GM23338 (cell line): ENCODE measurements at regions not wholly inside any gene's neighbourhood (a gene's known extent, or its start where the extent isn't known, plus 50 kb on each side); places are given as distances from the start of the nearest gene placed in this dataset.

Experiments
- ATAC-seq: fragments of 200-7000 bp; cut with Tn5 transposase; 3 replicates; pipeline ENCODE4 v1.9.1; 2020
- DNase-seq: peaks from one replicate; pipeline ENCODE4 v3.0.0-alpha.2; 2015; ENCODE audit warnings: low spot score
- H2AFZ ChIP-seq: fragments of 200-600 bp; sonication (generic); 2 replicates; pipeline ENCODE4 v1.8.0; 2016; ENCODE audit warnings: antibody characterized with exemption, mild to moderate bottlenecking, moderate library complexity
- H3F3A ChIP-seq: fragments of 200-600 bp; sonication (generic); replicated peaks from 2 replicates; pipeline ENCODE4 v1.8.0; 2017; ENCODE audit warnings: antibody characterized with exemption, mixed run types, low read depth
- H3K27ac ChIP-seq: fragments of 200-600 bp; sonication (generic); 2 replicates; pipeline ENCODE4 v1.6.1; 2016; ENCODE audit warnings: low read depth
- H3K27me3 ChIP-seq: fragments of 200-600 bp; sonication (generic); 2 replicates; pipeline ENCODE4 v1.8.0; 2016; ENCODE audit warnings: mild to moderate bottlenecking, mixed run types, moderate library complexity; ENCODE audit not compliant: insufficient read depth
- H3K36me3 ChIP-seq: fragments of 200-600 bp; sonication (generic); 2 replicates; pipeline ENCODE4 v1.8.0; 2016; ENCODE audit warnings: mild to moderate bottlenecking; ENCODE audit not compliant: insufficient read depth
- H3K4me1 ChIP-seq: fragments of 200-600 bp; sonication (generic); 2 replicates; pipeline ENCODE4 v1.8.0; 2016; ENCODE audit warnings: mild to moderate bottlenecking, moderate library complexity; ENCODE audit not compliant: insufficient read depth
- H3K4me2 ChIP-seq: fragments of 200-600 bp; sonication (generic); 2 replicates; pipeline ENCODE4 v1.7.1; 2017; ENCODE audit warnings: mixed run types
- H3K4me3 ChIP-seq: fragments of 200-600 bp; sonication (generic); 2 replicates; pipeline ENCODE4 v1.6.1; 2016; ENCODE audit warnings: mixed run types
- H3K79me2 ChIP-seq: fragments of 200-600 bp; sonication (generic); replicated peaks from 2 replicates; pipeline ENCODE4 v1.8.0; 2017; ENCODE audit warnings: mild to moderate bottlenecking; ENCODE audit not compliant: insufficient read depth
- H3K9me2 ChIP-seq: fragments of 200-600 bp; sonication (generic); 2 replicates; pipeline ENCODE4 v1.8.0; 2017; ENCODE audit not compliant: insufficient read depth
- H4K20me1 ChIP-seq: fragments of 200-600 bp; sonication (generic); replicated peaks from 2 replicates; pipeline ENCODE4 v1.8.0; 2017; ENCODE audit warnings: mild to moderate bottlenecking; ENCODE audit not compliant: insufficient read depth
- H3K27ac Mint-ChIP-seq: 2 replicates; pipeline ENCODE4 v1.8.0; 2020; ENCODE audit warnings: inconsistent platforms, mild to moderate bottlenecking, moderate library complexity, mixed read lengths
- H3K27me3 Mint-ChIP-seq: 3 replicates; pipeline ENCODE4 v1.8.0; 2022; ENCODE audit warnings: low read depth, mild to moderate bottlenecking, moderate library complexity, mixed read lengths, inconsistent platforms; ENCODE audit not compliant: insufficient read depth, poor library complexity
- H3K36me3 Mint-ChIP-seq: 3 replicates; pipeline ENCODE4 v1.8.0; 2021; ENCODE audit warnings: low read depth, mild to moderate bottlenecking, inconsistent platforms, moderate library complexity, mixed read lengths
- H3K4me1 Mint-ChIP-seq: 3 replicates; pipeline ENCODE4 v1.8.0; 2020; ENCODE audit warnings: mild to moderate bottlenecking, inconsistent platforms, mixed read lengths
- H3K4me3 Mint-ChIP-seq: 3 replicates; pipeline ENCODE4 v1.8.0; 2021; ENCODE audit warnings: moderate library complexity, mild to moderate bottlenecking, inconsistent platforms, mixed read lengths
- H3K9me3 Mint-ChIP-seq: 3 replicates; pipeline ENCODE4 v1.8.0; 2020; ENCODE audit warnings: moderate library complexity, mild to moderate bottlenecking, inconsistent platforms, mixed read lengths
- EZH2 ChIP-seq: fragments of 200-600 bp; sonication (generic); IDR thresholded peaks from one replicate; pipeline ENCODE4 v1.8.0; 2017; ENCODE audit warnings: antibody characterized with exemption, mild to moderate bottlenecking, low read depth; ENCODE audit not compliant: unreplicated experiment
- EZH2phosphoT487 ChIP-seq: fragments of 200-600 bp; sonication (generic); IDR thresholded peaks from one replicate; pipeline ENCODE4 v1.8.1; 2018; ENCODE audit warnings: antibody characterized with exemption; ENCODE audit not compliant: unreplicated experiment
- JUNB ChIP-seq: IDR thresholded peaks from one replicate; pipeline ENCODE4 v1.6.1; 2016; ENCODE audit warnings: antibody characterized with exemption; ENCODE audit not compliant: unreplicated experiment
- POLR2AphosphoS5 ChIP-seq: IDR thresholded peaks from 2 replicates; pipeline ENCODE4 v1.6.1; 2016; ENCODE audit warnings: antibody characterized with exemption, low read depth
- STAT1 ChIP-seq: IDR thresholded peaks from one replicate; pipeline ENCODE4 v1.6.1; 2016; ENCODE audit warnings: antibody characterized with exemption; ENCODE audit not compliant: unreplicated experiment
- ZNF331 ChIP-seq: fragments of 250-450 bp; sonication (Bioruptor Pico); IDR thresholded peaks from 2 replicates; pipeline ENCODE4 v1.5.0; 2020; ENCODE audit warnings: low read depth, mild to moderate bottlenecking, moderate library complexity
- TF ChIP-seq, protein P1 (sequence below): IDR thresholded peaks from 2 replicates; pipeline ENCODE4 v1.6.1; 2016; ENCODE audit warnings: antibody characterized with exemption
- TF ChIP-seq, protein P2 (sequence below): IDR thresholded peaks from one replicate; pipeline ENCODE4 v1.6.1; 2018; ENCODE audit warnings: antibody characterized with exemption; ENCODE audit not compliant: unreplicated experiment
- TF ChIP-seq, protein P3 (sequence below): fragments of 250-450 bp; sonication (Bioruptor Pico); IDR thresholded peaks from 2 replicates; pipeline ENCODE4 v1.5.0; 2020; ENCODE audit warnings: mild to moderate bottlenecking, moderate library complexity
- TF ChIP-seq, protein P4 (sequence below), 2 experiments: fragments of 200-600 bp in 1 of 2; sonication (generic) in 1 of 2; conservative IDR thresholded peaks; 2 replicates each; pipeline versions ENCODE4 v1.5.1 to v1.6.1; 2016 to 2017; ENCODE audit warnings: antibody characterized with exemption in 2 of 2, low read depth in 2 of 2, mild to moderate bottlenecking in 2 of 2, moderate library complexity in 1 of 2

DNA sequence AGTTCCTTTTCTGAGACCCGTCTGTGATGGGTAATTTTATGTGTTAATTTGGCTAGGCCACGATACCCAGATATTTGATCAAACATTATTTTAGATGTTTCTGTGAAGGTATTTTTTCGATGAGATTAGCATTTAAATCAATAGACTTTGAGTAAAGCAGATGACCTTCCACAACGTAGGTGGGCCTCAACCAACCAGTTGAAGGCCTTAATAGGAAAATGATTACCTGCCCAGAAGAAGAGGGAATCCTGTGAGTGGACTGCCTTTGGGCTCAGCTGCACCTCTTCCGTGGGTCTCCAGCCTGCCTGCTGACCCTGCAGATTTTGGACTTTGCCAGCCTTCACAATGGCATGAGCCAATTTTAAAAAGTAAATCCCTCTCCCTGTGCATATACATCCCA, 61.6 kb upstream of the WSB1 start:
- no peak overlapping the region for H3K27ac Mint-ChIP-seq
- no peaks in the 10 kb centered on the region for H3K36me3 ChIP-seq
- H3K79me2 ChIP-seq, result no peaks in the 10 kb centered on the region
- H3K27ac ChIP-seq, result no peak overlapping the region
- H3K27me3 Mint-ChIP-seq, result peaks cover 2% of the 10 kb centered on the region
- peaks cover 25% of the 10 kb centered on the region for H3K9me3 Mint-ChIP-seq
- no peak overlapping the region for H3K4me2 ChIP-seq
- no peaks in the 10 kb centered on the region for H3K4me1 Mint-ChIP-seq
- H3K36me3 Mint-ChIP-seq, result no peaks in the 10 kb centered on the region; the same call in 2 of the 3 replicates
- H2AFZ ChIP-seq, result peak overlapping the region; percentile 78; the same call in 1 of the 2 replicates
- ATAC-seq (no peak), DNase-seq (no peak)
- no peaks in the 10 kb centered on the region for H3K27me3 ChIP-seq
- H4K20me1 ChIP-seq, result no peaks in the 10 kb centered on the region
- H3K4me3 Mint-ChIP-seq, result no peak overlapping the region
- no peaks in the 10 kb centered on the region for H3K9me2 ChIP-seq
- H3F3A ChIP-seq, result no peaks in the 10 kb centered on the region
- no peaks in the 10 kb centered on the region for H3K4me1 ChIP-seq
- no peak overlapping the region for H3K4me3 ChIP-seq
- TF ChIP-seq, protein P1, sequence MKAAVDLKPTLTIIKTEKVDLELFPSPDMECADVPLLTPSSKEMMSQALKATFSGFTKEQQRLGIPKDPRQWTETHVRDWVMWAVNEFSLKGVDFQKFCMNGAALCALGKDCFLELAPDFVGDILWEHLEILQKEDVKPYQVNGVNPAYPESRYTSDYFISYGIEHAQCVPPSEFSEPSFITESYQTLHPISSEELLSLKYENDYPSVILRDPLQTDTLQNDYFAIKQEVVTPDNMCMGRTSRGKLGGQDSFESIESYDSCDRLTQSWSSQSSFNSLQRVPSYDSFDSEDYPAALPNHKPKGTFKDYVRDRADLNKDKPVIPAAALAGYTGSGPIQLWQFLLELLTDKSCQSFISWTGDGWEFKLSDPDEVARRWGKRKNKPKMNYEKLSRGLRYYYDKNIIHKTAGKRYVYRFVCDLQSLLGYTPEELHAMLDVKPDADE, result no peak
- TF ChIP-seq, protein P2, sequence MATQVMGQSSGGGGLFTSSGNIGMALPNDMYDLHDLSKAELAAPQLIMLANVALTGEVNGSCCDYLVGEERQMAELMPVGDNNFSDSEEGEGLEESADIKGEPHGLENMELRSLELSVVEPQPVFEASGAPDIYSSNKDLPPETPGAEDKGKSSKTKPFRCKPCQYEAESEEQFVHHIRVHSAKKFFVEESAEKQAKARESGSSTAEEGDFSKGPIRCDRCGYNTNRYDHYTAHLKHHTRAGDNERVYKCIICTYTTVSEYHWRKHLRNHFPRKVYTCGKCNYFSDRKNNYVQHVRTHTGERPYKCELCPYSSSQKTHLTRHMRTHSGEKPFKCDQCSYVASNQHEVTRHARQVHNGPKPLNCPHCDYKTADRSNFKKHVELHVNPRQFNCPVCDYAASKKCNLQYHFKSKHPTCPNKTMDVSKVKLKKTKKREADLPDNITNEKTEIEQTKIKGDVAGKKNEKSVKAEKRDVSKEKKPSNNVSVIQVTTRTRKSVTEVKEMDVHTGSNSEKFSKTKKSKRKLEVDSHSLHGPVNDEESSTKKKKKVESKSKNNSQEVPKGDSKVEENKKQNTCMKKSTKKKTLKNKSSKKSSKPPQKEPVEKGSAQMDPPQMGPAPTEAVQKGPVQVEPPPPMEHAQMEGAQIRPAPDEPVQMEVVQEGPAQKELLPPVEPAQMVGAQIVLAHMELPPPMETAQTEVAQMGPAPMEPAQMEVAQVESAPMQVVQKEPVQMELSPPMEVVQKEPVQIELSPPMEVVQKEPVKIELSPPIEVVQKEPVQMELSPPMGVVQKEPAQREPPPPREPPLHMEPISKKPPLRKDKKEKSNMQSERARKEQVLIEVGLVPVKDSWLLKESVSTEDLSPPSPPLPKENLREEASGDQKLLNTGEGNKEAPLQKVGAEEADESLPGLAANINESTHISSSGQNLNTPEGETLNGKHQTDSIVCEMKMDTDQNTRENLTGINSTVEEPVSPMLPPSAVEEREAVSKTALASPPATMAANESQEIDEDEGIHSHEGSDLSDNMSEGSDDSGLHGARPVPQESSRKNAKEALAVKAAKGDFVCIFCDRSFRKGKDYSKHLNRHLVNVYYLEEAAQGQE, result no peak

DNA sequence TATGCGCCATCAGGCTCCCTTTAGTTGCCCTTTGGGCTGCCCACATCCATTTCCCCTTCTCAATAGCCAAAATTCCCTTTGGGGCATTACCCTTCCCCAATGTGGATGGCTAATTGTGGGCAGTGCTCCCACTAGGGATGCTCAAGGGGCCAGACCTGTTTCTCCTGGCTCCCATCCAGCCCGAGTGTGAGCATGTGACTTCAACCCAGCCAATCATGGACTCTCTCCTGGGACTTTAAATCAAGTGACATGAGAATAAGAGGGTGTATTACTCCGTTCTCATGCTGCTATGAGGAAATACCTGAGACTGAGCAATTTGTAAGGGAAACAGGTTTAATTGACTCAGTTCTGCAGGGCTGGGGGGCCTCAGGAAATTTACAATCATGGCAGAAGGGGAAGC, 60.9 kb upstream of the WSB1 start:
- H3K4me3 ChIP-seq, result no peak overlapping the region
- Mint-ChIP-seq H3K27me3 (peaks cover 2% of the 10 kb centered on the region), H3K27ac (no peak overlapping the region), H3K36me3 (no peaks in the 10 kb centered on the region), H3K9me3 (peaks cover 18% of the 10 kb centered on the region), H3K4me3 (no peak overlapping the region), H3K4me1 (no peaks in the 10 kb centered on the region)
- no peak overlapping the region for H3K4me2 ChIP-seq
- no peaks in the 10 kb centered on the region for H3K27me3 ChIP-seq
- DNase-seq, result no peak
- H3K4me1 ChIP-seq, result no peaks in the 10 kb centered on the region
- no peaks in the 10 kb centered on the region for H3F3A ChIP-seq
- H3K27ac ChIP-seq, result no peak overlapping the region
- ATAC-seq, result no peak
- no peaks in the 10 kb centered on the region for H3K36me3 ChIP-seq
- no peaks in the 10 kb centered on the region for H4K20me1 ChIP-seq
- H2AFZ ChIP-seq, result no peak overlapping the region
- H3K9me2 ChIP-seq, result no peaks in the 10 kb centered on the region
- H3K79me2 ChIP-seq, result no peaks in the 10 kb centered on the region
- no peak for TF ChIP-seq JUNB
- TF ChIP-seq STAT1, result no peak
- TF ChIP-seq, protein P3, sequence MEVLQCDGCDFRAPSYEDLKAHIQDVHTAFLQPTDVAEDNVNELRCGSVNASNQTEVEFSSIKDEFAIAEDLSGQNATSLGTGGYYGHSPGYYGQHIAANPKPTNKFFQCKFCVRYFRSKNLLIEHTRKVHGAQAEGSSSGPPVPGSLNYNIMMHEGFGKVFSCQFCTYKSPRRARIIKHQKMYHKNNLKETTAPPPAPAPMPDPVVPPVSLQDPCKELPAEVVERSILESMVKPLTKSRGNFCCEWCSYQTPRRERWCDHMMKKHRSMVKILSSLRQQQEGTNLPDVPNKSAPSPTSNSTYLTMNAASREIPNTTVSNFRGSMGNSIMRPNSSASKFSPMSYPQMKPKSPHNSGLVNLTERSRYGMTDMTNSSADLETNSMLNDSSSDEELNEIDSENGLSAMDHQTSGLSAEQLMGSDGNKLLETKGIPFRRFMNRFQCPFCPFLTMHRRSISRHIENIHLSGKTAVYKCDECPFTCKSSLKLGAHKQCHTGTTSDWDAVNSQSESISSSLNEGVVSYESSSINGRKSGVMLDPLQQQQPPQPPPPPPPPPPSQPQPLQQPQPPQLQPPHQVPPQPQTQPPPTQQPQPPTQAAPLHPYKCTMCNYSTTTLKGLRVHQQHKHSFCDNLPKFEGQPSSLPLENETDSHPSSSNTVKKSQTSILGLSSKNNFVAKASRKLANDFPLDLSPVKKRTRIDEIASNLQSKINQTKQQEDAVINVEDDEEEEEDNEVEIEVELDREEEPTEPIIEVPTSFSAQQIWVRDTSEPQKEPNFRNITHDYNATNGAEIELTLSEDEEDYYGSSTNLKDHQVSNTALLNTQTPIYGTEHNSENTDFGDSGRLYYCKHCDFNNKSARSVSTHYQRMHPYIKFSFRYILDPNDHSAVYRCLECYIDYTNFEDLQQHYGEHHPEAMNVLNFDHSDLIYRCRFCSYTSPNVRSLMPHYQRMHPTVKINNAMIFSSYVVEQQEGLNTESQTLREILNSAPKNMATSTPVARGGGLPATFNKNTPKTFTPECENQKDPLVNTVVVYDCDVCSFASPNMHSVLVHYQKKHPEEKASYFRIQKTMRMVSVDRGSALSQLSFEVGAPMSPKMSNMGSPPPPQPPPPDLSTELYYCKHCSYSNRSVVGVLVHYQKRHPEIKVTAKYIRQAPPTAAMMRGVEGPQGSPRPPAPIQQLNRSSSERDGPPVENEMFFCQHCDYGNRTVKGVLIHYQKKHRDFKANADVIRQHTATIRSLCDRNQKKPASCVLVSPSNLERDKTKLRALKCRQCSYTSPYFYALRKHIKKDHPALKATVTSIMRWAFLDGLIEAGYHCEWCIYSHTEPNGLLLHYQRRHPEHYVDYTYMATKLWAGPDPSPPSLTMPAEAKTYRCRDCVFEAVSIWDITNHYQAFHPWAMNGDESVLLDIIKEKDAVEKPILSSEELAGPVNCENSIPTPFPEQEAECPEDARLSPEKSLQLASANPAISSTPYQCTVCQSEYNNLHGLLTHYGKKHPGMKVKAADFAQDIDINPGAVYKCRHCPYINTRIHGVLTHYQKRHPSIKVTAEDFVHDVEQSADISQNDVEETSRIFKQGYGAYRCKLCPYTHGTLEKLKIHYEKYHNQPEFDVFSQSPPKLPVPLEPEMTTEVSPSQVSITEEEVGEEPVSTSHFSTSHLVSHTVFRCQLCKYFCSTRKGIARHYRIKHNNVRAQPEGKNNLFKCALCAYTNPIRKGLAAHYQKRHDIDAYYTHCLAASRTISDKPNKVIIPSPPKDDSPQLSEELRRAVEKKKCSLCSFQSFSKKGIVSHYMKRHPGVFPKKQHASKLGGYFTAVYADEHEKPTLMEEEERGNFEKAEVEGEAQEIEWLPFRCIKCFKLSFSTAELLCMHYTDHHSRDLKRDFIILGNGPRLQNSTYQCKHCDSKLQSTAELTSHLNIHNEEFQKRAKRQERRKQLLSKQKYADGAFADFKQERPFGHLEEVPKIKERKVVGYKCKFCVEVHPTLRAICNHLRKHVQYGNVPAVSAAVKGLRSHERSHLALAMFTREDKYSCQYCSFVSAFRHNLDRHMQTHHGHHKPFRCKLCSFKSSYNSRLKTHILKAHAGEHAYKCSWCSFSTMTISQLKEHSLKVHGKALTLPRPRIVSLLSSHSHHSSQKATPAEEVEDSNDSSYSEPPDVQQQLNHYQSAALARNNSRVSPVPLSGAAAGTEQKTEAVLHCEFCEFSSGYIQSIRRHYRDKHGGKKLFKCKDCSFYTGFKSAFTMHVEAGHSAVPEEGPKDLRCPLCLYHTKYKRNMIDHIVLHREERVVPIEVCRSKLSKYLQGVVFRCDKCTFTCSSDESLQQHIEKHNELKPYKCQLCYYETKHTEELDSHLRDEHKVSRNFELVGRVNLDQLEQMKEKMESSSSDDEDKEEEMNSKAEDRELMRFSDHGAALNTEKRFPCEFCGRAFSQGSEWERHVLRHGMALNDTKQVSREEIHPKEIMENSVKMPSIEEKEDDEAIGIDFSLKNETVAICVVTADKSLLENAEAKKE (CRISPR knock-in tag), result no peak
- TF ChIP-seq EZH2phosphoT487, result no peak
- no peak for TF ChIP-seq ZNF331
- TF ChIP-seq, protein P4, sequence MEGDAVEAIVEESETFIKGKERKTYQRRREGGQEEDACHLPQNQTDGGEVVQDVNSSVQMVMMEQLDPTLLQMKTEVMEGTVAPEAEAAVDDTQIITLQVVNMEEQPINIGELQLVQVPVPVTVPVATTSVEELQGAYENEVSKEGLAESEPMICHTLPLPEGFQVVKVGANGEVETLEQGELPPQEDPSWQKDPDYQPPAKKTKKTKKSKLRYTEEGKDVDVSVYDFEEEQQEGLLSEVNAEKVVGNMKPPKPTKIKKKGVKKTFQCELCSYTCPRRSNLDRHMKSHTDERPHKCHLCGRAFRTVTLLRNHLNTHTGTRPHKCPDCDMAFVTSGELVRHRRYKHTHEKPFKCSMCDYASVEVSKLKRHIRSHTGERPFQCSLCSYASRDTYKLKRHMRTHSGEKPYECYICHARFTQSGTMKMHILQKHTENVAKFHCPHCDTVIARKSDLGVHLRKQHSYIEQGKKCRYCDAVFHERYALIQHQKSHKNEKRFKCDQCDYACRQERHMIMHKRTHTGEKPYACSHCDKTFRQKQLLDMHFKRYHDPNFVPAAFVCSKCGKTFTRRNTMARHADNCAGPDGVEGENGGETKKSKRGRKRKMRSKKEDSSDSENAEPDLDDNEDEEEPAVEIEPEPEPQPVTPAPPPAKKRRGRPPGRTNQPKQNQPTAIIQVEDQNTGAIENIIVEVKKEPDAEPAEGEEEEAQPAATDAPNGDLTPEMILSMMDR (conservative IDR thresholded peaks at IDR 0.05; ENCODE audit: low read depth in 2 of 2), result no peak
- TF ChIP-seq POLR2AphosphoS5, result no peak
- no peak for TF ChIP-seq EZH2
